ENCODE measurements at regions not wholly inside any gene's neighbourhood (a gene's known extent, or its start where the extent isn't known, plus 50 kb on each side); places are given as distances from the start of the nearest gene placed in this dataset.

DNA sequence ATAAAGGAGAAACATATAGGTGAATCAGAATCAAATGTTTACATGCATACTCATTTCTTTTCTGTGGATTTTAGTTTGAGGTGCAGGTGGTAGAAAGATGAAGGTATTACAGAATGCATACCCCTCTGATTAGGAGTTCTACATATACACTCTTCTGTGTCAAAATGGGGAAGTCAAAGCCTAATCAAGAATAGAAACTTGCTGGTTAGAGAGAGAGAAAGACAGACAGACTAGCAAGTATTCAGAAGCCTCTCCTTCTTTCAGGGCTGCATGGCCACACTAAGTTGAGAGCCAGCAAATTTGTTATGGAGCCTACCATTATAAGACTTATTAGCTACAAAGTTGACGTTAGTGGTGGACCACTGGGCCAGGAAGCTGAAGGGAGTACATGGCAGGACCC, 358.3 kb upstream of the EYS start:
- dilution Hi-C loops (cut with MboI; ENCODE audit: extremely low pct_ligation_motif_present, low sequenced_read_pairs) (no loop called here), intact Hi-C loops (cut with micrococcal nuclease) (no loop called here)
- H3K79me2 ChIP-seq (ENCODE audit: control insufficient read depth, insufficient read depth, low read length) = no peaks in the 10 kb centered on the region
- no peaks in the 10 kb centered on the region for H4K20me1 ChIP-seq (replicated peaks; ENCODE audit: control insufficient read depth, extremely low read depth, insufficient read depth, low read length)
- H3K4me1 ChIP-seq (ENCODE audit: control insufficient read depth, extremely low read depth, insufficient read depth, low read length) = no peaks in the 10 kb centered on the region
- H3K9me3 ChIP-seq (replicated peaks; ENCODE audit: control insufficient read depth, insufficient read depth, low read length) = no peaks in the 10 kb centered on the region
- no peak for TF ChIP-seq MAX (IDR thresholded peaks at IDR 0.05; ENCODE audit: insufficient read depth, insufficient read length)
- TF ChIP-seq POLR2AphosphoS5 (IDR thresholded peaks at IDR 0.05; ENCODE audit: insufficient read depth, low read depth, low read length) = no peak
- no peak for TF ChIP-seq FOS (IDR thresholded peaks at IDR 0.05; ENCODE audit: borderline replicate concordance, insufficient read depth, low read length)
- no peak for TF ChIP-seq MYC (IDR thresholded peaks at IDR 0.05; ENCODE audit: low read depth, low read length)
- TF ChIP-seq, protein P1, sequence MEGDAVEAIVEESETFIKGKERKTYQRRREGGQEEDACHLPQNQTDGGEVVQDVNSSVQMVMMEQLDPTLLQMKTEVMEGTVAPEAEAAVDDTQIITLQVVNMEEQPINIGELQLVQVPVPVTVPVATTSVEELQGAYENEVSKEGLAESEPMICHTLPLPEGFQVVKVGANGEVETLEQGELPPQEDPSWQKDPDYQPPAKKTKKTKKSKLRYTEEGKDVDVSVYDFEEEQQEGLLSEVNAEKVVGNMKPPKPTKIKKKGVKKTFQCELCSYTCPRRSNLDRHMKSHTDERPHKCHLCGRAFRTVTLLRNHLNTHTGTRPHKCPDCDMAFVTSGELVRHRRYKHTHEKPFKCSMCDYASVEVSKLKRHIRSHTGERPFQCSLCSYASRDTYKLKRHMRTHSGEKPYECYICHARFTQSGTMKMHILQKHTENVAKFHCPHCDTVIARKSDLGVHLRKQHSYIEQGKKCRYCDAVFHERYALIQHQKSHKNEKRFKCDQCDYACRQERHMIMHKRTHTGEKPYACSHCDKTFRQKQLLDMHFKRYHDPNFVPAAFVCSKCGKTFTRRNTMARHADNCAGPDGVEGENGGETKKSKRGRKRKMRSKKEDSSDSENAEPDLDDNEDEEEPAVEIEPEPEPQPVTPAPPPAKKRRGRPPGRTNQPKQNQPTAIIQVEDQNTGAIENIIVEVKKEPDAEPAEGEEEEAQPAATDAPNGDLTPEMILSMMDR (IDR thresholded peaks at IDR 0.05; ENCODE audit: extremely low read depth in 1 of 2, insufficient read depth in 1 of 2, low read depth in 1 of 2, low read length in 2 of 2) = no peak
- no peak for TF ChIP-seq POLR2A (IDR thresholded peaks at IDR 0.05; ENCODE audit: low read depth, low read length)
- TF ChIP-seq GATA2 (IDR thresholded peaks at IDR 0.05; ENCODE audit: insufficient read depth, insufficient read length, low read depth, low read length) = no peak
- no peak for TF ChIP-seq JUN (IDR thresholded peaks at IDR 0.05; ENCODE audit: borderline replicate concordance, insufficient read depth, insufficient read length, low read depth)
- TF ChIP-seq EZH2 (IDR thresholded peaks at IDR 0.05; ENCODE audit: borderline replicate concordance, low read depth, low read length, severe bottlenecking) = no peak
- H3K4me2 ChIP-seq (ENCODE audit: insufficient read depth, low read length) = no peak overlapping the region
- no peak overlapping the region for H2AFZ ChIP-seq (ENCODE audit: low read depth, low read length)
- H3K36me3 ChIP-seq (ENCODE audit: control insufficient read depth in 2 of 2, extremely low read depth in 1 of 2, insufficient read depth in 2 of 2, low read length in 2 of 2) = no peaks in the 10 kb centered on the region
- no peaks in the 10 kb centered on the region for H3K9me1 ChIP-seq (replicated peaks; ENCODE audit: control insufficient read depth, extremely low read depth, insufficient read depth, low read length)
- FAIRE-seq (no peak), DNase-seq (ENCODE audit: low read depth, low spot score) (no peak)
- H3K27ac ChIP-seq (ENCODE audit: insufficient read depth, low read depth, low read length) = no peak overlapping the region
- no peak overlapping the region for H3K9ac ChIP-seq (replicated peaks; ENCODE audit: extremely low read depth, insufficient read depth, low read length)
- ChIA-PET POLR2A (no interaction called here), CTCF (no interaction called here)
- no TSS peak for BruUV-seq (replicated peaks)
- no peaks in the 10 kb centered on the region for H3K27me3 ChIP-seq (ENCODE audit: control insufficient read depth in 2 of 2, insufficient read depth in 2 of 2, low read length in 2 of 2)
- H3K4me3 ChIP-seq (replicated peaks in 1 of 3; ENCODE audit: insufficient read depth in 1 of 3, low read depth in 1 of 3, low read length in 3 of 3) = no peak overlapping the region

Measured in endothelial cell of umbilical vein (primary cell).